ENCODE measurements at regions not wholly inside any gene's neighbourhood (a gene's known extent, or its start where the extent isn't known, plus 50 kb on each side); places are given as distances from the start of the nearest gene placed in this dataset.
A peak's percentile ranks its signal among the peaks of the same experiment; 100 is the strongest.

- POLR2A ChIA-PET, result no interaction called here
- no peaks in the 10 kb centered on the region for H3K36me3 Mint-ChIP-seq
- H3K4me1 Mint-ChIP-seq, result 0 out of 2 replicates have a peak, but pooled peaks cover 2% of the 10 kb centered on the region
- no peak for TF ChIP-seq FOXJ3 (CRISPR knock-in tag; IDR thresholded peaks at IDR 0.05; ENCODE audit: borderline replicate concordance)
- TF ChIP-seq MXD4 (CRISPR knock-in tag; IDR thresholded peaks at IDR 0.05; ENCODE audit: borderline replicate concordance), result no peak
- TF ChIP-seq, protein P1, sequence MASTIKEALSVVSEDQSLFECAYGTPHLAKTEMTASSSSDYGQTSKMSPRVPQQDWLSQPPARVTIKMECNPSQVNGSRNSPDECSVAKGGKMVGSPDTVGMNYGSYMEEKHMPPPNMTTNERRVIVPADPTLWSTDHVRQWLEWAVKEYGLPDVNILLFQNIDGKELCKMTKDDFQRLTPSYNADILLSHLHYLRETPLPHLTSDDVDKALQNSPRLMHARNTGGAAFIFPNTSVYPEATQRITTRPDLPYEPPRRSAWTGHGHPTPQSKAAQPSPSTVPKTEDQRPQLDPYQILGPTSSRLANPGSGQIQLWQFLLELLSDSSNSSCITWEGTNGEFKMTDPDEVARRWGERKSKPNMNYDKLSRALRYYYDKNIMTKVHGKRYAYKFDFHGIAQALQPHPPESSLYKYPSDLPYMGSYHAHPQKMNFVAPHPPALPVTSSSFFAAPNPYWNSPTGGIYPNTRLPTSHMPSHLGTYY (CRISPR knock-in tag; IDR thresholded peaks at IDR 0.05), result no peak
- no peak for TF ChIP-seq NR2C2 (CRISPR knock-in tag; IDR thresholded peaks at IDR 0.05)
- TF ChIP-seq MYBL2 (CRISPR knock-in tag; IDR thresholded peaks at IDR 0.05), result no peak
- no peak for TF ChIP-seq ZNF138 (CRISPR knock-in tag; conservative IDR thresholded peaks at IDR 0.05)
- no peak for TF ChIP-seq ATF2 (CRISPR knock-in tag; IDR thresholded peaks at IDR 0.05; ENCODE audit: borderline replicate concordance, low read depth)
- no peak for TF ChIP-seq ZBTB43 (CRISPR knock-in tag; IDR thresholded peaks at IDR 0.05)
- no peak for TF ChIP-seq JUN (CRISPR knock-in tag; IDR thresholded peaks at IDR 0.05)
- no peak for TF ChIP-seq JAZF1 (CRISPR knock-in tag; IDR thresholded peaks at IDR 0.05)
- CTCF ChIA-PET, result interaction anchor here (2.0 kb wide), 1 partner anchor 112 kb away, joined by 4 read pairs; the partner anchor contains the start of gene CLEC14A
- H3K4me3 Mint-ChIP-seq, result no peak overlapping the region
- H3K27ac Mint-ChIP-seq, result no peak overlapping the region
- peaks cover 48% of the 10 kb centered on the region for H3K27me3 Mint-ChIP-seq (ENCODE audit: low read depth)
- DNase-seq (ENCODE audit: low spot score) (no peak), ATAC-seq (peak; percentile 52)
- no peaks in the 10 kb centered on the region for H3K9me3 Mint-ChIP-seq
These were observed 112.0 kb upstream of the CLEC14A start for GRCh38 chr14:38367922-38368321.

DNA sequence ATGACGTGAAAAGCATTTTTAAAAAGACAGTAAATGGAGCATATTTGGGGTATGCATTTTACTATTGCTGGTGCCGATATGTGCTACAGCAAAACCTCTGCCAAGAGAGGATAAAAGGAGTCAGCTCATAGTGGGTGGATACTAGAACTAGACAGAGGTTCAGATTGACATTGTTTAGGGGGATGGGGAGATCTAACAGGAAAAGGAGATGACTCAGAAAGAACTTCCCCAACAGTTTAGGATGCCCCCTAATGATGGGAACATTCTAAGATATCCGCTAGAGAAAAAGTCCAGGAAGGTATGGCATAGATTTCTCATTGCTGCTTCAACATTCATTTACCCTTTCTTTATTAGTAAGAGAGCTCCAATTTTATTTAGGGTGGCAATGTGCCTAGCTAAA, 110.5 kb upstream of the CLEC14A start:
- no peak; the same call in 1 of the 2 replicates for ATAC-seq
- TF ChIP-seq CREM (CRISPR knock-in tag; IDR thresholded peaks at IDR 0.05) (no peak), ZNF281 (CRISPR knock-in tag; IDR thresholded peaks at IDR 0.05) (no peak), NFATC4 (CRISPR knock-in tag; IDR thresholded peaks at IDR 0.05) (no peak), STAT6 (CRISPR knock-in tag; conservative IDR thresholded peaks at IDR 0.05; ENCODE audit: low read depth) (no peak), CREB1 (CRISPR knock-in tag; IDR thresholded peaks at IDR 0.05) (no peak), KAT7 (CRISPR knock-in tag; IDR thresholded peaks at IDR 0.05; ENCODE audit: borderline replicate concordance) (no peak), SOX15 (CRISPR knock-in tag; IDR thresholded peaks at IDR 0.05) (no peak), TEAD4 (CRISPR knock-in tag; IDR thresholded peaks at IDR 0.05) (no peak)
- TF ChIP-seq, protein P2, sequence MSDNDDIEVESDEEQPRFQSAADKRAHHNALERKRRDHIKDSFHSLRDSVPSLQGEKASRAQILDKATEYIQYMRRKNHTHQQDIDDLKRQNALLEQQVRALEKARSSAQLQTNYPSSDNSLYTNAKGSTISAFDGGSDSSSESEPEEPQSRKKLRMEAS (CRISPR knock-in tag; IDR thresholded peaks at IDR 0.05), result no peak
- TF ChIP-seq, protein P1 (CRISPR knock-in tag; IDR thresholded peaks at IDR 0.05), result no peak
- TF ChIP-seq, protein P3, sequence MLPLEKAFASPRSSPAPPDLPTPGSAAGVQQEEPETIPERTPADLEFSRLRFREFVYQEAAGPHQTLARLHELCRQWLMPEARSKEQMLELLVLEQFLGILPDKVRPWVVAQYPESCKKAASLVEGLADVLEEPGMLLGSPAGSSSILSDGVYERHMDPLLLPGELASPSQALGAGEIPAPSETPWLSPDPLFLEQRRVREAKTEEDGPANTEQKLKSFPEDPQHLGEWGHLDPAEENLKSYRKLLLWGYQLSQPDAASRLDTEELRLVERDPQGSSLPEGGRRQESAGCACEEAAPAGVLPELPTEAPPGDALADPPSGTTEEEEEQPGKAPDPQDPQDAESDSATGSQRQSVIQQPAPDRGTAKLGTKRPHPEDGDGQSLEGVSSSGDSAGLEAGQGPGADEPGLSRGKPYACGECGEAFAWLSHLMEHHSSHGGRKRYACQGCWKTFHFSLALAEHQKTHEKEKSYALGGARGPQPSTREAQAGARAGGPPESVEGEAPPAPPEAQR (CRISPR knock-in tag; IDR thresholded peaks at IDR 0.05), result no peak

More for the DNA sequence above, 110.5 kb upstream of the CLEC14A start:
- Mint-ChIP-seq H3K9me3 (peaks cover 4% of the 10 kb centered on the region; the same call in 1 of the 2 replicates), H3K36me3 (no peaks in the 10 kb centered on the region), H3K4me1 (0 out of 2 replicates have a peak, but pooled peaks cover 2% of the 10 kb centered on the region), H3K27ac (no peak overlapping the region), H3K4me3 (no peak overlapping the region), H3K27me3 (ENCODE audit: low read depth) (peaks cover 49% of the 10 kb centered on the region)
- POLR2A ChIA-PET, result no interaction called here
- DNase-seq (ENCODE audit: low spot score), result no peak
- CTCF ChIA-PET, result interaction anchor here (2.0 kb wide), 1 partner anchor 110 kb away, joined by 4 read pairs; the partner anchor contains the start of gene CLEC14A

Data from WTC11 (cell line).